Bronchial epithelial cell (primary cell): ENCODE measurements at regions not wholly inside any gene's neighbourhood (a gene's known extent, or its start where the extent isn't known, plus 50 kb on each side); places are given as distances from the start of the nearest gene placed in this dataset.

Experiments
- DNase-seq: peaks from one replicate; pipeline ENCODE4 v3.0.0-alpha.2; 2010; ENCODE audit warnings: low read depth
- FAIRE-seq: peaks from 2 replicates; lab custom pipeline; 2011; peaks lifted over from hg19 to GRCh38; lab: Jason Lieb, UNC
- H3K27me3 ChIP-seq: 2 replicates; pipeline ENCODE4 v1.5.1; 2011; ENCODE audit warnings: low read length; ENCODE audit not compliant: control insufficient read depth, insufficient read depth
- H3K36me3 ChIP-seq: 2 replicates; pipeline ENCODE4 v1.5.1; 2011; ENCODE audit warnings: low read length; ENCODE audit not compliant: control insufficient read depth, insufficient read depth
- H3K4me3 ChIP-seq: 2 replicates; pipeline ENCODE4 v1.5.1; 2011; ENCODE audit warnings: mild to moderate bottlenecking, low read depth, low read length, control low read depth
- TF ChIP-seq, protein P1 (sequence below): IDR thresholded peaks from 2 replicates; pipeline ENCODE4 v1.5.1; 2011; ENCODE audit warnings: mild to moderate bottlenecking, moderate library complexity, low read length, control low read depth, inconsistent platforms; ENCODE audit not compliant: insufficient read depth, severe bottlenecking

DNA sequence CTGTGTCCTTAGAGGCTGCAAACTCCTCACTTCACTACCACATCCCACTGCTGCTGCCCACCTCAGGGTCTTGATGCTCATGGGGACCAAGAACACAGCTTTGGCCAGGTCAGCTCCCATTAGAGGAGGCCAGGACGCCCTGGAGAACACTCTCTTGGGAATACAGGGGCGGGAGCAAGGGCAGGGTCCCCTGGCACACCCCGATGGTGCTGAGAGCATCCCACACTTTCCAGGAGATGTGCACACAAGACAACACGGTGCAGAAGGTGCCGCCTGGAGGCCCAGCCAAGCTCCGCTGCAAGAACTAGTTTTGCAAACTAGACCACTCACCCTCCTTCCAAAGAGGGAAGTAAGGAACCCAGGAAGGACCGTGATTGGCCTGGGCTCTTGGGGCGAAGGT lies 304.4 kb upstream of the SALL3 start:
- DNase-seq: no peak
- TF ChIP-seq, protein P1, sequence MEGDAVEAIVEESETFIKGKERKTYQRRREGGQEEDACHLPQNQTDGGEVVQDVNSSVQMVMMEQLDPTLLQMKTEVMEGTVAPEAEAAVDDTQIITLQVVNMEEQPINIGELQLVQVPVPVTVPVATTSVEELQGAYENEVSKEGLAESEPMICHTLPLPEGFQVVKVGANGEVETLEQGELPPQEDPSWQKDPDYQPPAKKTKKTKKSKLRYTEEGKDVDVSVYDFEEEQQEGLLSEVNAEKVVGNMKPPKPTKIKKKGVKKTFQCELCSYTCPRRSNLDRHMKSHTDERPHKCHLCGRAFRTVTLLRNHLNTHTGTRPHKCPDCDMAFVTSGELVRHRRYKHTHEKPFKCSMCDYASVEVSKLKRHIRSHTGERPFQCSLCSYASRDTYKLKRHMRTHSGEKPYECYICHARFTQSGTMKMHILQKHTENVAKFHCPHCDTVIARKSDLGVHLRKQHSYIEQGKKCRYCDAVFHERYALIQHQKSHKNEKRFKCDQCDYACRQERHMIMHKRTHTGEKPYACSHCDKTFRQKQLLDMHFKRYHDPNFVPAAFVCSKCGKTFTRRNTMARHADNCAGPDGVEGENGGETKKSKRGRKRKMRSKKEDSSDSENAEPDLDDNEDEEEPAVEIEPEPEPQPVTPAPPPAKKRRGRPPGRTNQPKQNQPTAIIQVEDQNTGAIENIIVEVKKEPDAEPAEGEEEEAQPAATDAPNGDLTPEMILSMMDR: no peak
- Histone ChIP-seq H3K27me3 (no peaks in the 10 kb centered on the region), H3K36me3 (no peaks in the 10 kb centered on the region), H3K4me3 (no peak overlapping the region)
- FAIRE-seq: no peak

DNA sequence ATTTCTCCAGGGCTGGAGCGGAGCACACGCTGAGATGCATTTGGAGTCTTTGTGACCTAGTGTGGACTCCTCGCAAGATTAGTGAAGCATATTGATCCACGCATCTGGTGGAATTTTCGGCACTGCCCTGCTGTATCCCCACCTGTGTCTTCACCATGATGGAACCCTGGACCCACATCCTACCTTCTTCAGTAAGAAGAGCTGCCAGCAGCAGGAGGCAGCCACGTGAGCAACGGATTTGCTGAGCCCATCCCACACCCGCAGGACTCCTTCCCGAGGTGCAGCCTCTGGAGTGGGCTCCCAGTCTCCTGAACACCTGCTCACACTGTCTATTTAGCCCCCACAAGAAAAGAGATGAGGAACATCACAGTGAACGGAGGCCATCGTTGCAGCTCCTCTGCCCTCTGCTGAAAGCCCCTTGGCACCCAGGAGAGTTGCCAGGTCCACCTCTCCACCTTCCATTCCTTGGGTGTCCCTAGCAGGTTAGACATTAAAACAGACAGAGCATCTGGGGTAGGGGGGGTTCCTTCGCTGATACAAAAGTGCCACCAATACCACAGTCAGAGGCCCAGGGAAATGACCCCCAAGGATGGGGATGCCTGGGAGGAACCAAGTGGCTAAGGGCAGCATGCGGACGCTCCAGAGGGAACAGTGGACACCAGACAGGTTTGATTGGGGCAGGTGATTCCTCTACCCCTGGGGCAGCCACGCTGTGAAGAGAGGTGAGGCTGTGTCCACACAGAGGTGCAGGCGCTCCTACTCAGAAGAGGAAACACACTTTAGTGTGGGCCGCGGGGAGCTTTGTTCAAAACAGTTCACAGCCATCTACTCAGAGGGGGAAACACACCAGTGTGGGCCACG lies 302.8 kb upstream of the SALL3 start:
- Histone ChIP-seq H3K36me3 (no peaks in the 10 kb centered on the region), H3K4me3 (no peak overlapping the region), H3K27me3 (no peaks in the 10 kb centered on the region)
- TF ChIP-seq, protein P1: no peak
- FAIRE-seq (no peak), DNase-seq (no peak)

DNA sequence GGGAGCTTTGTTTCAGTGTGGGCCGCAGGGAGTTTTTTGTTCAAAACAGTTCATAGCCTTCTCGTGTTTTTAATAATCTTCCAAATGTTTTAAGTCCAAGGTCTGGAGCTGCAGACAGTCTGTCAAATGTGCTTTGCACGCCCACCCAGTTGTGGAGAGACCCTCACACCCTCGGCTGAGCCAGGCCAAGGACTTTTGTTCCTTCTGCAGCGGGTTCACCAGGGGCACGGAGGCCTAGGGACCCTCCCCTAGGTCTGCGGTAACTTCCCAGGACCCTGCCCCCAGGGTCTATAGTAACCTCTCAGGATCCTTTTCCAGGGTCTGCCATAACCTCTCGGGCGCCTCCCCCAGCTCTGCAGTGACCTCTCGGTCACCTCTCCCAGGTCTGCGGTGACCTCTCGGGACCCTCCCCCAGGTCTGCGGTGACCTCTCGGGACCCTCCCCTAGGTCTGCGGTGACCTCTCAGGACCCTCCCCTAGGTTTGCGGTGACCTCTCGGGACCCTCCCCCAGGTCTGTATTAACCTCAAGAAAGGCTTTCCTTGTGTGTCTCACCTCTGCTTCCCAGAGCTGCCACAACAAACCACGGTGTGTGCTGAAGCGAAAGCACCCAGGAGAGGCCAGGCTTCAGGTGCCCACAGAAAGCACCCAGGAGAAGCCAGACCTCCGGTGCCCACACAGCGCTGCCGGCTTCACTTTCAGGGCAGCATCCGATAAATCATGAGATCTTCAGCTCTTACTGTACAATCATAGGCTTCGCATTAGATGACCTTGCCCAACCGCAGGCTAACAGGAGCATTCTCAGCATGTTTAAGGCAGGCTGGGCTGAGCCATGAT lies 301.9 kb upstream of the SALL3 start:
- H3K27me3 ChIP-seq: no peaks in the 10 kb centered on the region
- no peak for FAIRE-seq
- no peak for DNase-seq
- no peak overlapping the region for H3K4me3 ChIP-seq
- TF ChIP-seq, protein P1: no peak
- no peaks in the 10 kb centered on the region for H3K36me3 ChIP-seq

DNA sequence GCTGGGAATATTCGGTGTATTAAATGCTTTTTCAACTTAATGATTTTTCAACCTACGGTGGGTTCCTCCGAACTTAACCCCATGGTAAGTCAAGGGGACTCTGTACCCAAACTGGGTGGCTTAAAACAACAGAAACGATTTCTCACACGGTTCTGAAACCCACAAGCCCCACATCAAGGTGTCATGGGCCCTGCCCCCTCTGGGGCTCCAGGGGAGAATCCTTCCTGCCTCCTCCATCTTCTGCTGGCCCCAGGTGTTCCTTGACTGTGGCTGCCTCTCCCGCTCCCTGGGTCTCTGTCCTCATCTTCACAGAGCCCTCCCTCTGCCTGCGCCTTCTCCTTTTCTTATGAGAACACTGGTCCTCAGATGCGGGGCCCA lies 301.3 kb upstream of the SALL3 start:
- no peak overlapping the region for H3K4me3 ChIP-seq
- no peak for DNase-seq
- H3K36me3 ChIP-seq: no peaks in the 10 kb centered on the region
- no peaks in the 10 kb centered on the region for H3K27me3 ChIP-seq
- TF ChIP-seq, protein P1: no peak
- no peak for FAIRE-seq

DNA sequence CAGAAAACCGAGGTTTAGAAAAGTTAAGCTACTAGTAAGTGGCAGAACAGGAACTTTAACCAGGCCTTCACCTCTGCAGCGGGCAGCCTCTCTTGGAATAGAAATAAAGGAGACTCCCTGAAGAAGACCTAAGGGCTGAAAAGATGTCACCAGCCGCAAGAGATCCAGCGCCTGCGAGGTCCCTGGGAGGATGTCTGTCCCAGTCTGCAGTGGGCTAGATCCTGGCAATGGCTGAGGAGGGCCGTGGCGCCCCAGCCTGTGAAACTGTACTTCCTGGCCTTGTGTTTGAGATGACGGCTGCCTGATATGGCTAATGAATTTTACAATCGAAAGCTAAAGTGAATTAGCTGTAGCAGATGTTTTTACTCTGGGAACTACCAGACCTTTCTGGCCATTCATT lies 300.6 kb upstream of the SALL3 start:
- FAIRE-seq (no peak), DNase-seq (no peak)
- H3K27me3 ChIP-seq: no peaks in the 10 kb centered on the region
- H3K36me3 ChIP-seq: no peaks in the 10 kb centered on the region
- no peak overlapping the region for H3K4me3 ChIP-seq
- TF ChIP-seq, protein P1: no peak
